Panc1 (cell line): ENCODE measurements at regions not wholly inside any gene's neighbourhood (a gene's known extent, or its start where the extent isn't known, plus 50 kb on each side); places are given as distances from the start of the nearest gene placed in this dataset.

Source experiments
- ATAC-seq: fragments of 200-7000 bp; cut with Tn5 transposase; 2 replicates; pipeline ENCODE4 v1.9.1; 2020; ENCODE audit warnings: mild to moderate bottlenecking, moderate library complexity
- BruUV-seq: library from RNA; stranded (reverse); fragments of 400-500 nt; replicated peaks from 2 replicates; lab custom pipeline; 2021; lab: Mats Ljungman, UMichigan
- CTCF ChIA-PET: fragments of 300-600 bp; sonication (Branson Sonifier 250); formaldehyde crosslinking; loops from one replicate; lab custom pipeline; 2022; ENCODE audit warnings: antibody characterized with exemption; lab: Charles Lee
- POLR2A ChIA-PET: fragments of 300-600 bp; sonication (Branson Sonifier 250); formaldehyde crosslinking; loops from one replicate; lab custom pipeline; 2022; ENCODE audit warnings: antibody characterized with exemption; lab: Charles Lee
- DNase-seq: peaks from one replicate; pipeline ENCODE4 v3.0.0-alpha.2; 2010; ENCODE audit warnings: low read depth, low spot score
- H3K27ac ChIP-seq: 2 replicates; pipeline ENCODE4 v1.5.1; 2011; ENCODE audit warnings: mild to moderate bottlenecking, low read length, inconsistent platforms
- H3K27me3 ChIP-seq: fragments of 200-500 bp; sonication (Bioruptor generic); 2 replicates; pipeline ENCODE4 v1.6.0; 2014; ENCODE audit warnings: low read length, inconsistent platforms; ENCODE audit not compliant: control insufficient read depth, insufficient read depth
- H3K36me3 ChIP-seq: fragments of 200-500 bp; sonication (Bioruptor generic); 2 replicates; pipeline ENCODE4 v1.5.1; 2014; ENCODE audit warnings: inconsistent platforms, mild to moderate bottlenecking, low read length, moderate library complexity; ENCODE audit not compliant: control insufficient read depth, insufficient read depth
- H3K4me1 ChIP-seq: 2 replicates; pipeline ENCODE4 v1.5.1; 2011; ENCODE audit warnings: inconsistent platforms, mild to moderate bottlenecking, low read length, moderate library complexity; ENCODE audit not compliant: control insufficient read depth, insufficient read depth
- H3K4me3 ChIP-seq, 2 experiments: 2 replicates each; pipeline ENCODE4 v1.5.1; 2011 to 2012; ENCODE audit warnings: low read depth in 2 of 2, low read length in 2 of 2, mild to moderate bottlenecking in 2 of 2, inconsistent platforms in 1 of 2, moderate library complexity in 1 of 2
- H3K9me3 ChIP-seq: fragments of 200-500 bp; sonication (Bioruptor generic); 2 replicates; pipeline ENCODE4 v1.5.1; 2014; ENCODE audit warnings: low read depth, mild to moderate bottlenecking, inconsistent platforms, low read length, moderate library complexity; ENCODE audit not compliant: control insufficient read depth, insufficient read depth
- POLR2AphosphoS5 ChIP-seq: IDR thresholded peaks from 2 replicates; pipeline ENCODE4 v1.6.1; 2012; ENCODE audit warnings: mild to moderate bottlenecking, low read depth, low read length, moderate library complexity
- SIN3A ChIP-seq: IDR thresholded peaks from 2 replicates; pipeline ENCODE4 v1.6.1; 2012; ENCODE audit warnings: low read depth, mild to moderate bottlenecking, low read length, moderate library complexity, borderline replicate concordance; ENCODE audit not compliant: insufficient read depth
- TCF7L2 ChIP-seq: IDR thresholded peaks from 2 replicates; pipeline ENCODE4 v1.6.1; 2011; ENCODE audit warnings: mild to moderate bottlenecking, low read depth, low read length, inconsistent platforms
- in situ Hi-C: cut with HindIII; loops from 2 replicates; pipeline ENCODE4 v1.10.0; 2016; ENCODE audit warnings: low sequenced_read_pairs, low pct_unique_long_range_greater_than_20kb
- intact Hi-C: fragments of 100-400 bp; cut with micrococcal nuclease; formaldehyde crosslinking; loops from one replicate; pipeline ENCODE4 v1.10.0; 2022; ENCODE audit not compliant: unreplicated experiment
- TF ChIP-seq, protein P1 (sequence below): fragments of 450-650 bp; IDR thresholded peaks from 2 replicates; pipeline ENCODE4 v1.5.1; 2017; ENCODE audit warnings: mild to moderate bottlenecking
- TF ChIP-seq, protein P2 (sequence below), 2 experiments: IDR thresholded peaks; 2 replicates each; pipeline ENCODE4 v1.6.1; 2011 to 2012; ENCODE audit warnings: low read depth in 2 of 2, control low read depth in 1 of 2, low read length in 1 of 2, mild to moderate bottlenecking in 1 of 2, moderate library complexity in 1 of 2; ENCODE audit not compliant: insufficient read depth in 1 of 2

DNA sequence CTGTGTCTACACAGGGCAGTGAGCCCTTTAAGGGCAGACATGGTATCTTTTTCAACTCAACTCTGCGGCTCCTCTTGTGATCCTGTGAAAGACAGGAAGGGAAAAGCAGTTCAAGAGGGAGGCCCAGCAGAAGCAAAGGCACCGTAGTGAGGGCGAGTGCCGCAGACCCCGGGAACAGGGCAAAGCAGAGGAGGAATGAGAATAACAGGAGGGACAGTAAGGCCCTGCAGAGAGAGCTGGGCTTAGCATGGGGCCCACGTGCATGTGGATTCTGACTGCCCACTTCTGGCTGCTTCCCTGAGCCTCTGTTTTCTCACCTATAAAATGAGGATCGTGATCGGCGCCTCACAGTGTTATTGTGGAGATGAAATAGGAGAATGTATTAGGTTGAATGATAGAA lies 409.3 kb downstream of the PTPRU start:
- TF ChIP-seq TCF7L2 (no peak), POLR2AphosphoS5 (no peak)
- TF ChIP-seq, protein P1, sequence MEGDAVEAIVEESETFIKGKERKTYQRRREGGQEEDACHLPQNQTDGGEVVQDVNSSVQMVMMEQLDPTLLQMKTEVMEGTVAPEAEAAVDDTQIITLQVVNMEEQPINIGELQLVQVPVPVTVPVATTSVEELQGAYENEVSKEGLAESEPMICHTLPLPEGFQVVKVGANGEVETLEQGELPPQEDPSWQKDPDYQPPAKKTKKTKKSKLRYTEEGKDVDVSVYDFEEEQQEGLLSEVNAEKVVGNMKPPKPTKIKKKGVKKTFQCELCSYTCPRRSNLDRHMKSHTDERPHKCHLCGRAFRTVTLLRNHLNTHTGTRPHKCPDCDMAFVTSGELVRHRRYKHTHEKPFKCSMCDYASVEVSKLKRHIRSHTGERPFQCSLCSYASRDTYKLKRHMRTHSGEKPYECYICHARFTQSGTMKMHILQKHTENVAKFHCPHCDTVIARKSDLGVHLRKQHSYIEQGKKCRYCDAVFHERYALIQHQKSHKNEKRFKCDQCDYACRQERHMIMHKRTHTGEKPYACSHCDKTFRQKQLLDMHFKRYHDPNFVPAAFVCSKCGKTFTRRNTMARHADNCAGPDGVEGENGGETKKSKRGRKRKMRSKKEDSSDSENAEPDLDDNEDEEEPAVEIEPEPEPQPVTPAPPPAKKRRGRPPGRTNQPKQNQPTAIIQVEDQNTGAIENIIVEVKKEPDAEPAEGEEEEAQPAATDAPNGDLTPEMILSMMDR: no peak
- no peak for DNase-seq
- H3K4me3 ChIP-seq: no peak overlapping the region
- H3K9me3 ChIP-seq: no peaks in the 10 kb centered on the region
- ChIA-PET CTCF (no interaction called here), POLR2A (no interaction called here)
- ATAC-seq: no peak
- no peak overlapping the region for H3K27ac ChIP-seq
- in situ Hi-C loops (no loop called here), intact Hi-C loops (no loop called here)
- H3K36me3 ChIP-seq: no peaks in the 10 kb centered on the region
- no peaks in the 10 kb centered on the region for H3K4me1 ChIP-seq
- BruUV-seq: no TSS peak
- no peaks in the 10 kb centered on the region for H3K27me3 ChIP-seq

DNA sequence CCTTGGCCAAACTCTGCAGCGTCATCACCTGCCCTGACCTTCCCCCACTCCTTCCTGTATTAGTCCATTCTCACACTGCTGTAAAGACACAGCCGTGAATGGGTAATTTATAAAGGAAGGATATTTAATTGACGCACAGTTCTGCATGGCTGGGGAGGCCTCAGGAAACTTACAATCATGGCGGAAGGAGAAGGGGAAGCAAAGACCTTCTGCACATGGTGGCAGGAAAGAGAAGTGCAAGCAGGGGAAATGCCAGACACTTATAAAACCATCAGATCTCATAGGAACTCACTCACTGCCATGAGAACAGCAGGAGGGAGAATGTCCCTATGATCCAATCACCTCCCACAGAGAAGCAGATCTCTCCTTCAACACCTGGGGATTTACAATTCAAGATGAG lies 408.5 kb downstream of the PTPRU start:
- intact Hi-C loops (no loop called here), in situ Hi-C loops (no loop called here)
- Histone ChIP-seq H3K36me3 (no peaks in the 10 kb centered on the region), H3K9me3 (no peaks in the 10 kb centered on the region), H3K27ac (no peak overlapping the region), H3K27me3 (no peaks in the 10 kb centered on the region), H3K4me3 (no peak overlapping the region), H3K4me1 (no peaks in the 10 kb centered on the region)
- BruUV-seq: no TSS peak
- no peak for DNase-seq
- ChIA-PET POLR2A (no interaction called here), CTCF (no interaction called here)
- TF ChIP-seq, protein P2, sequence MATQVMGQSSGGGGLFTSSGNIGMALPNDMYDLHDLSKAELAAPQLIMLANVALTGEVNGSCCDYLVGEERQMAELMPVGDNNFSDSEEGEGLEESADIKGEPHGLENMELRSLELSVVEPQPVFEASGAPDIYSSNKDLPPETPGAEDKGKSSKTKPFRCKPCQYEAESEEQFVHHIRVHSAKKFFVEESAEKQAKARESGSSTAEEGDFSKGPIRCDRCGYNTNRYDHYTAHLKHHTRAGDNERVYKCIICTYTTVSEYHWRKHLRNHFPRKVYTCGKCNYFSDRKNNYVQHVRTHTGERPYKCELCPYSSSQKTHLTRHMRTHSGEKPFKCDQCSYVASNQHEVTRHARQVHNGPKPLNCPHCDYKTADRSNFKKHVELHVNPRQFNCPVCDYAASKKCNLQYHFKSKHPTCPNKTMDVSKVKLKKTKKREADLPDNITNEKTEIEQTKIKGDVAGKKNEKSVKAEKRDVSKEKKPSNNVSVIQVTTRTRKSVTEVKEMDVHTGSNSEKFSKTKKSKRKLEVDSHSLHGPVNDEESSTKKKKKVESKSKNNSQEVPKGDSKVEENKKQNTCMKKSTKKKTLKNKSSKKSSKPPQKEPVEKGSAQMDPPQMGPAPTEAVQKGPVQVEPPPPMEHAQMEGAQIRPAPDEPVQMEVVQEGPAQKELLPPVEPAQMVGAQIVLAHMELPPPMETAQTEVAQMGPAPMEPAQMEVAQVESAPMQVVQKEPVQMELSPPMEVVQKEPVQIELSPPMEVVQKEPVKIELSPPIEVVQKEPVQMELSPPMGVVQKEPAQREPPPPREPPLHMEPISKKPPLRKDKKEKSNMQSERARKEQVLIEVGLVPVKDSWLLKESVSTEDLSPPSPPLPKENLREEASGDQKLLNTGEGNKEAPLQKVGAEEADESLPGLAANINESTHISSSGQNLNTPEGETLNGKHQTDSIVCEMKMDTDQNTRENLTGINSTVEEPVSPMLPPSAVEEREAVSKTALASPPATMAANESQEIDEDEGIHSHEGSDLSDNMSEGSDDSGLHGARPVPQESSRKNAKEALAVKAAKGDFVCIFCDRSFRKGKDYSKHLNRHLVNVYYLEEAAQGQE (IDR thresholded peaks at IDR 0.05; ENCODE audit: insufficient read depth in 1 of 2, low read depth in 2 of 2, low read length in 1 of 2): no peak
- TF ChIP-seq, protein P1: no peak
- TF ChIP-seq SIN3A: no peak
- no peak for TF ChIP-seq TCF7L2
- no peak for TF ChIP-seq POLR2AphosphoS5
- no peak for ATAC-seq
